BLaER1 (cell line): ENCODE measurements at regions not wholly inside any gene's neighbourhood (a gene's known extent, or its start where the extent isn't known, plus 50 kb on each side); places are given as distances from the start of the nearest gene placed in this dataset.

ENCODE experiments used
- H3K27ac ChIP-seq: shearing (Covaris generic); formaldehyde crosslinking; 2 replicates; pipeline ENCODE4 v1.8.1; 2022
- H3K27me3 ChIP-seq: shearing (Covaris generic); formaldehyde crosslinking; 2 replicates; pipeline ENCODE4 v1.8.1; 2022
- H3K36me3 ChIP-seq: shearing (Covaris generic); formaldehyde crosslinking; 2 replicates; pipeline ENCODE4 v1.8.1; 2022
- H3K4me1 ChIP-seq: shearing (Covaris generic); formaldehyde crosslinking; 2 replicates; pipeline ENCODE4 v1.8.1; 2022
- H3K4me2 ChIP-seq: shearing (Covaris generic); formaldehyde crosslinking; 2 replicates; pipeline ENCODE4 v1.8.1; 2022
- H3K4me3 ChIP-seq: shearing (Covaris generic); formaldehyde crosslinking; 2 replicates; pipeline ENCODE4 v1.8.1; 2022
- H3K9ac ChIP-seq: shearing (Covaris generic); formaldehyde crosslinking; 2 replicates; pipeline ENCODE4 v1.8.1; 2022
- H3K9me3 ChIP-seq: shearing (Covaris generic); formaldehyde crosslinking; 2 replicates; pipeline ENCODE4 v1.8.1; 2022
- H4K20me1 ChIP-seq: shearing (Covaris generic); formaldehyde crosslinking; 2 replicates; pipeline ENCODE4 v1.8.1; 2022
- Cebpa-rat ChIP-seq: shearing (Covaris generic); IDR thresholded peaks from 2 replicates; pipeline ENCODE4 v1.8.1; 2022

GRCh38 chr6:150705392-150705791, 105.7 kb downstream of the PLEKHG1 start:
- H3K27ac ChIP-seq, result no peak overlapping the region
- no peak overlapping the region for H3K4me3 ChIP-seq
- H3K36me3 ChIP-seq, result no peaks in the 10 kb centered on the region
- H3K4me2 ChIP-seq, result peak overlapping the region; percentile 27; the same call in 1 of the 2 replicates
- H3K27me3 ChIP-seq, result no peaks in the 10 kb centered on the region
- H4K20me1 ChIP-seq, result no peaks in the 10 kb centered on the region
- H3K9ac ChIP-seq, result no peak overlapping the region
- H3K4me1 ChIP-seq, result peaks cover 32% of the 10 kb centered on the region
- no peak for TF ChIP-seq Cebpa-rat
- no peaks in the 10 kb centered on the region for H3K9me3 ChIP-seq

GRCh38 chr6:150710236-150710635, 110.6 kb downstream of the PLEKHG1 start:
- no peak overlapping the region for H3K4me2 ChIP-seq
- peaks cover 5% of the 10 kb centered on the region for H3K4me1 ChIP-seq
- no peak overlapping the region for H3K9ac ChIP-seq
- H3K9me3 ChIP-seq, result no peaks in the 10 kb centered on the region
- no peak overlapping the region for H3K4me3 ChIP-seq
- H3K36me3 ChIP-seq, result no peaks in the 10 kb centered on the region
- TF ChIP-seq Cebpa-rat, result no peak
- H4K20me1 ChIP-seq, result no peaks in the 10 kb centered on the region
- H3K27ac ChIP-seq, result no peak overlapping the region
- no peaks in the 10 kb centered on the region for H3K27me3 ChIP-seq

GRCh38 chr6:150711061-150711460, 111.4 kb downstream of the PLEKHG1 start:
- no peaks in the 10 kb centered on the region for H3K36me3 ChIP-seq
- no peak overlapping the region for H3K27ac ChIP-seq
- no peak for TF ChIP-seq Cebpa-rat
- H4K20me1 ChIP-seq, result no peaks in the 10 kb centered on the region
- H3K4me3 ChIP-seq, result no peak overlapping the region
- H3K4me2 ChIP-seq, result no peak overlapping the region
- no peaks in the 10 kb centered on the region for H3K27me3 ChIP-seq
- H3K9ac ChIP-seq, result no peak overlapping the region
- no peaks in the 10 kb centered on the region for H3K9me3 ChIP-seq
- no peaks in the 10 kb centered on the region; the same call in 1 of the 2 replicates for H3K4me1 ChIP-seq

GRCh38 chr6:150711584-150712504, 112.2 kb downstream of the PLEKHG1 start:
- no peak for TF ChIP-seq Cebpa-rat
- Histone ChIP-seq H3K27me3 (no peaks in the 10 kb centered on the region), H4K20me1 (no peaks in the 10 kb centered on the region), H3K9ac (no peak overlapping the region), H3K4me3 (no peak overlapping the region), H3K27ac (no peak overlapping the region), H3K4me2 (no peak overlapping the region), H3K9me3 (no peaks in the 10 kb centered on the region), H3K4me1 (no peaks in the 10 kb centered on the region; the same call in 1 of the 2 replicates), H3K36me3 (no peaks in the 10 kb centered on the region)

- H3K4me2 ChIP-seq, result no peak overlapping the region
- no peak overlapping the region for H3K27ac ChIP-seq
- no peaks in the 10 kb centered on the region for H3K36me3 ChIP-seq
- H3K27me3 ChIP-seq, result no peaks in the 10 kb centered on the region
- no peaks in the 10 kb centered on the region; the same call in 1 of the 2 replicates for H3K4me1 ChIP-seq
- no peaks in the 10 kb centered on the region for H3K9me3 ChIP-seq
- H4K20me1 ChIP-seq, result no peaks in the 10 kb centered on the region
- H3K4me3 ChIP-seq, result no peak overlapping the region
- no peak overlapping the region for H3K9ac ChIP-seq
- TF ChIP-seq Cebpa-rat, result no peak
Measured at GRCh38 chr6:150712505-150713252, 113.0 kb downstream of the PLEKHG1 start.

- Histone ChIP-seq H4K20me1 (no peaks in the 10 kb centered on the region), H3K4me3 (no peak overlapping the region)
- TF ChIP-seq Cebpa-rat, result no peak
Measured at GRCh38 chr6:150713487-150713886, 113.8 kb downstream of the PLEKHG1 start.

GRCh38 chr6:150713931-150714330, 114.2 kb downstream of the PLEKHG1 start:
- Histone ChIP-seq H3K36me3 (no peaks in the 10 kb centered on the region), H3K4me3 (no peak overlapping the region), H3K27me3 (no peaks in the 10 kb centered on the region), H3K4me1 (peaks cover 1% of the 10 kb centered on the region), H3K9ac (no peak overlapping the region), H4K20me1 (no peaks in the 10 kb centered on the region), H3K4me2 (no peak overlapping the region), H3K27ac (no peak overlapping the region), H3K9me3 (no peaks in the 10 kb centered on the region)
- TF ChIP-seq Cebpa-rat, result no peak

More at GRCh38 chr6:150713487-150713886, 113.8 kb downstream of the PLEKHG1 start:
- H3K4me1 ChIP-seq, result no peaks in the 10 kb centered on the region
- H3K36me3 ChIP-seq, result no peaks in the 10 kb centered on the region
- no peak overlapping the region for H3K4me2 ChIP-seq
- no peaks in the 10 kb centered on the region for H3K9me3 ChIP-seq
- H3K27me3 ChIP-seq, result no peaks in the 10 kb centered on the region
- H3K27ac ChIP-seq, result no peak overlapping the region
- H3K9ac ChIP-seq, result no peak overlapping the region

GRCh38 chr6:150715133-150715532, 115.4 kb downstream of the PLEKHG1 start:
- peaks cover 9% of the 10 kb centered on the region; the same call in 1 of the 2 replicates for H4K20me1 ChIP-seq
- no peaks in the 10 kb centered on the region for H3K36me3 ChIP-seq
- H3K27ac ChIP-seq, result no peak overlapping the region
- no peak overlapping the region for H3K9ac ChIP-seq
- H3K4me2 ChIP-seq, result no peak overlapping the region
- H3K4me3 ChIP-seq, result no peak overlapping the region
- H3K27me3 ChIP-seq, result no peaks in the 10 kb centered on the region
- H3K9me3 ChIP-seq, result no peaks in the 10 kb centered on the region
- H3K4me1 ChIP-seq, result peaks cover 13% of the 10 kb centered on the region
- TF ChIP-seq Cebpa-rat, result no peak

- H3K36me3 ChIP-seq, result no peaks in the 10 kb centered on the region
- no peak overlapping the region for H3K27ac ChIP-seq
- H3K9me3 ChIP-seq, result no peaks in the 10 kb centered on the region
- peaks cover 26% of the 10 kb centered on the region for H4K20me1 ChIP-seq
- peaks cover 28% of the 10 kb centered on the region for H3K4me1 ChIP-seq
- H3K27me3 ChIP-seq, result peaks cover under 1% of the 10 kb centered on the region; the same call in 1 of the 2 replicates
- H3K4me2 ChIP-seq, result no peak overlapping the region
- no peak for TF ChIP-seq Cebpa-rat
- no peak overlapping the region for H3K9ac ChIP-seq
- H3K4me3 ChIP-seq, result no peak overlapping the region
Measured at GRCh38 chr6:150717419-150717818, 117.7 kb downstream of the PLEKHG1 start.
